OCI-LY7 (cell line): ENCODE measurements at regions not wholly inside any gene's neighbourhood (a gene's known extent, or its start where the extent isn't known, plus 50 kb on each side); places are given as distances from the start of the nearest gene placed in this dataset.

ENCODE experiments used
- BruUV-seq: library from RNA; stranded (reverse); fragments of 400-500 nt; replicated peaks from 2 replicates; lab custom pipeline; 2021; lab: Mats Ljungman, UMichigan
- CTCF ChIA-PET: fragments of 300-600 bp; sonication (Branson Sonifier 250); formaldehyde crosslinking; loops from one replicate; lab custom pipeline; 2022; ENCODE audit warnings: antibody characterized with exemption; ENCODE audit not compliant: unreplicated experiment; lab: Charles Lee
- POLR2A ChIA-PET: fragments of 300-600 bp; sonication (Branson Sonifier 250); formaldehyde crosslinking; loops from one replicate; lab custom pipeline; 2022; ENCODE audit warnings: antibody characterized with exemption; lab: Charles Lee
- DNase-seq: peaks from one replicate; pipeline ENCODE4 v3.0.0-alpha.2; 2015; ENCODE audit warnings: low spot score
- H2AFZ ChIP-seq: fragments of 200-600 bp; sonication (generic), shearing (Covaris generic); 2 replicates; pipeline ENCODE4 v1.6.1; 2014; ENCODE audit warnings: mild to moderate bottlenecking, antibody characterized with exemption, low read length, moderate library complexity
- H3K27ac ChIP-seq: fragments of 200-600 bp; sonication (generic); 2 replicates; pipeline ENCODE4 v1.5.1; 2014; ENCODE audit warnings: mixed run types, low read depth, mild to moderate bottlenecking, moderate library complexity, low read length, inconsistent platforms; ENCODE audit not compliant: poor library complexity, severe bottlenecking
- H3K36me3 ChIP-seq: fragments of 200-600 bp; sonication (generic); 2 replicates; pipeline ENCODE4 v1.6.1; 2014; ENCODE audit warnings: mild to moderate bottlenecking, antibody characterized with exemption, low read length, moderate library complexity, mixed read lengths; ENCODE audit not compliant: insufficient read depth
- H3K4me1 ChIP-seq: fragments of 200-600 bp; sonication (generic); 2 replicates; pipeline ENCODE4 v1.5.1; 2014; ENCODE audit warnings: mild to moderate bottlenecking, low read length; ENCODE audit not compliant: insufficient read depth, poor library complexity, severe bottlenecking
- H3K4me2 ChIP-seq: fragments of 200-600 bp; sonication (generic); 2 replicates; pipeline ENCODE4 v1.6.1; 2014; ENCODE audit warnings: mild to moderate bottlenecking, low read length
- H3K4me3 ChIP-seq: fragments of 200-600 bp; sonication (generic); 2 replicates; pipeline ENCODE4 v1.5.1; 2014; ENCODE audit warnings: mild to moderate bottlenecking, low read depth, low read length; ENCODE audit not compliant: poor library complexity, severe bottlenecking
- H3K79me2 ChIP-seq: fragments of 200-600 bp; sonication (generic); 2 replicates; pipeline ENCODE4 v1.6.1; 2016; ENCODE audit warnings: low read depth, mild to moderate bottlenecking, low read length, moderate library complexity, mixed read lengths; ENCODE audit not compliant: insufficient read depth
- H3K9me2 ChIP-seq: fragments of 200-600 bp; sonication (generic); 2 replicates; pipeline ENCODE4 v1.6.1; 2016; ENCODE audit warnings: mild to moderate bottlenecking, low read length, mixed read lengths; ENCODE audit not compliant: insufficient read depth
- H3K9me3 ChIP-seq: fragments of 200-600 bp; sonication (generic); 2 replicates; pipeline ENCODE4 v1.6.1; 2014; ENCODE audit warnings: mild to moderate bottlenecking, mixed run types, low read length, mixed read lengths
- H4K20me1 ChIP-seq: fragments of 200-600 bp; sonication (generic); 2 replicates; pipeline ENCODE4 v1.6.1; 2014; ENCODE audit warnings: mild to moderate bottlenecking, antibody characterized with exemption, low read length, moderate library complexity, mixed read lengths; ENCODE audit not compliant: insufficient read depth
- CTCF ChIP-seq: fragments of 200-600 bp; sonication (generic); conservative IDR thresholded peaks from 2 replicates; pipeline ENCODE4 v1.5.1; 2014; ENCODE audit warnings: mild to moderate bottlenecking, antibody characterized with exemption, low read length, moderate library complexity, mixed read lengths
- EZH2phosphoT487 ChIP-seq: fragments of 200-600 bp; sonication (generic); IDR thresholded peaks from 2 replicates; pipeline ENCODE4 v1.6.1; 2018; ENCODE audit warnings: low read depth, borderline replicate concordance, mild to moderate bottlenecking, mixed run types, antibody characterized with exemption, low read length, moderate library complexity, mixed read lengths
- intact Hi-C: fragments of 100-400 bp; cut with micrococcal nuclease; formaldehyde crosslinking; loops from one replicate; pipeline ENCODE4 v1.10.0; 2022; ENCODE audit not compliant: unreplicated experiment

GRCh38 chr5:160508780-160509361 lies 87.2 kb downstream of the PTTG1 start:
- ChIA-PET CTCF (interaction anchor here (1.4 kb wide), 1 partner anchor 70 kb away, joined by 3 read pairs; no protein-coding TSS in a partner anchor), POLR2A (interaction anchor here (0.6 kb wide), 2 partner anchors 129 to 928 kb away, joined by 3 read pairs; no protein-coding TSS in a partner anchor)
- no peak overlapping the region for H3K4me2 ChIP-seq
- no peaks in the 10 kb centered on the region for H4K20me1 ChIP-seq
- H3K36me3 ChIP-seq, result no peaks in the 10 kb centered on the region
- TF ChIP-seq CTCF (peak; percentile 92), EZH2phosphoT487 (no peak)
- H3K9me2 ChIP-seq, result no peaks in the 10 kb centered on the region
- H2AFZ ChIP-seq, result no peak overlapping the region; the same call in 1 of the 2 replicates
- H3K79me2 ChIP-seq, result no peaks in the 10 kb centered on the region
- intact Hi-C loops, result loop anchor here (1.0 to 10.0 kb wide), 3 partner anchors 40 to 1036 kb away; partner anchors contain the start of gene GABRB2
- no peak overlapping the region for H3K4me3 ChIP-seq
- DNase-seq, result peak; percentile 80
- no peak overlapping the region for H3K27ac ChIP-seq
- H3K4me1 ChIP-seq, result peaks cover 15% of the 10 kb centered on the region
- BruUV-seq, result no TSS peak
- no peaks in the 10 kb centered on the region for H3K9me3 ChIP-seq

GRCh38 chr5:160511280-160511929 lies 89.8 kb downstream of the PTTG1 start:
- no peaks in the 10 kb centered on the region for H3K79me2 ChIP-seq
- no peak for DNase-seq
- no peak overlapping the region for H3K27ac ChIP-seq
- POLR2A ChIA-PET, result no interaction called here
- no peak overlapping the region for H3K4me3 ChIP-seq
- H2AFZ ChIP-seq, result no peak overlapping the region
- no peaks in the 10 kb centered on the region for H4K20me1 ChIP-seq
- no peaks in the 10 kb centered on the region for H3K9me3 ChIP-seq
- no peaks in the 10 kb centered on the region for H3K9me2 ChIP-seq
- no TSS peak for BruUV-seq
- CTCF ChIA-PET, result interaction anchor here (0.6 kb wide), 1 partner anchor 11 kb away, joined by 5 read pairs; no protein-coding TSS in a partner anchor
- no peak overlapping the region for H3K4me2 ChIP-seq
- H3K36me3 ChIP-seq, result no peaks in the 10 kb centered on the region
- TF ChIP-seq EZH2phosphoT487 (no peak), CTCF (no peak)
- H3K4me1 ChIP-seq, result peaks cover 10% of the 10 kb centered on the region
- intact Hi-C loops, result no loop called here
